GM12878 (cell line): ENCODE measurements at regions not wholly inside any gene's neighbourhood (a gene's known extent, or its start where the extent isn't known, plus 50 kb on each side); places are given as distances from the start of the nearest gene placed in this dataset.

Source experiments
- ATAC-seq: fragments of 200-7000 bp; cut with Tn5 transposase; 3 replicates; pipeline ENCODE4 v1.9.1; 2020; ENCODE audit warnings: mild to moderate bottlenecking, moderate library complexity
- BruUV-seq: library from RNA; stranded (reverse); fragments of 400-500 nt; replicated peaks from 2 replicates; lab custom pipeline; 2021; lab: Mats Ljungman, UMichigan
- CTCF ChIA-PET: fragments of 300-600 bp; sonication (Branson Sonifier 250); formaldehyde crosslinking; extraction: SDS; loops from one replicate; lab custom pipeline; 2021; ENCODE audit warnings: inconsistent platforms; lab: Yijun Ruan, JAX
- POLR2A ChIA-PET: fragments of 350-600 bp; formaldehyde crosslinking; extraction: SDS; loops from one replicate; lab custom pipeline; 2021; ENCODE audit warnings: inconsistent platforms; lab: Charles Lee
- RAD21 ChIA-PET: fragments of 300-600 bp; sonication (Branson Sonifier 250); formaldehyde crosslinking; loops from one replicate; lab custom pipeline; 2023; ENCODE audit warnings: antibody characterized with exemption; ENCODE audit not compliant: unreplicated experiment; lab: Charles Lee
- SMC1A ChIA-PET: fragments of 300-600 bp; sonication (Branson Sonifier 250); formaldehyde crosslinking; loops from one replicate; lab custom pipeline; 2023; ENCODE audit not compliant: unreplicated experiment, uncharacterized antibody; lab: Charles Lee
- DNase-seq: peaks from one replicate; pipeline ENCODE4 v3.0.0-alpha.2; 2011; ENCODE audit warnings: low read depth, low spot score
- FAIRE-seq: peaks from 3 replicates; lab custom pipeline; 2011; peaks lifted over from hg19 to GRCh38; lab: Jason Lieb, UNC
- H2AFZ ChIP-seq: 2 replicates; pipeline ENCODE4 v1.6.0; 2011; ENCODE audit warnings: low read depth, low read length, control low read depth; ENCODE audit not compliant: control insufficient read depth
- H3K27ac ChIP-seq: 2 replicates; pipeline ENCODE4 v1.5.1; 2011; ENCODE audit warnings: control low read depth; ENCODE audit not compliant: control insufficient read depth, insufficient read depth
- H3K27me3 ChIP-seq, 2 experiments: replicated peaks in 1 of 2; 2 replicates each; pipeline versions ENCODE4 v1.6.0 to v1.6.1; 2011; ENCODE audit warnings: low read length in 1 of 2; ENCODE audit not compliant: control insufficient read depth in 2 of 2, insufficient read depth in 2 of 2
- H3K36me3 ChIP-seq, 2 experiments: 2 replicates each; pipeline ENCODE4 v1.5.1; 2011; ENCODE audit warnings: low read length in 1 of 2; ENCODE audit not compliant: control insufficient read depth in 2 of 2, insufficient read depth in 2 of 2
- H3K4me1 ChIP-seq: 2 replicates; pipeline ENCODE4 v1.6.1; 2011; ENCODE audit warnings: mild to moderate bottlenecking, low read length, moderate library complexity, mixed read lengths; ENCODE audit not compliant: control insufficient read depth, insufficient read depth
- H3K4me2 ChIP-seq: 2 replicates; pipeline ENCODE4 v1.6.0; 2011; ENCODE audit warnings: control low read depth; ENCODE audit not compliant: control insufficient read depth, insufficient read depth
- H3K4me3 ChIP-seq: fragments of 200-600 bp; sonication (generic); 2 replicates; pipeline ENCODE4 v1.5.1; 2016
- H3K79me2 ChIP-seq: 2 replicates; pipeline ENCODE4 v1.6.0; 2011; ENCODE audit warnings: low read length; ENCODE audit not compliant: control insufficient read depth, insufficient read depth
- H3K9ac ChIP-seq: 2 replicates; pipeline ENCODE4 v1.8.0; 2011; ENCODE audit warnings: low read length, control low read depth, mixed read lengths; ENCODE audit not compliant: control insufficient read depth, insufficient read depth
- H3K9me3 ChIP-seq: replicated peaks from 3 replicates; pipeline ENCODE4 v1.5.1; 2011; ENCODE audit warnings: mild to moderate bottlenecking, low read length; ENCODE audit not compliant: control insufficient read depth, insufficient read depth
- H4K20me1 ChIP-seq: 2 replicates; pipeline ENCODE4 v1.6.0; 2011; ENCODE audit not compliant: control insufficient read depth, insufficient read depth
- CBX3 ChIP-seq: fragments of 200-600 bp; sonication (generic); IDR thresholded peaks from 2 replicates; pipeline ENCODE4 v1.6.1; 2016; ENCODE audit warnings: low read depth, borderline replicate concordance
- CBX5 ChIP-seq: sonication (generic); IDR thresholded peaks from 2 replicates; pipeline ENCODE4 v1.6.1; 2016; ENCODE audit warnings: low read depth, moderate library complexity, mild to moderate bottlenecking, inconsistent platforms
- CREB1 ChIP-seq: IDR thresholded peaks from 2 replicates; pipeline ENCODE4 v1.6.1; 2012; ENCODE audit warnings: low read depth, mild to moderate bottlenecking, inconsistent platforms
- GABPA ChIP-seq: IDR thresholded peaks from 2 replicates; pipeline ENCODE4 v1.6.1; 2014; ENCODE audit warnings: antibody characterized with exemption, low read depth, mild to moderate bottlenecking, inconsistent platforms
- KLF5 ChIP-seq: fragments of 450-650 bp; IDR thresholded peaks from 2 replicates; pipeline ENCODE4 v1.6.1; 2014; ENCODE audit warnings: mild to moderate bottlenecking; ENCODE audit not compliant: partially characterized antibody
- MEF2B ChIP-seq: fragments of 450-650 bp; IDR thresholded peaks from 2 replicates; pipeline ENCODE4 v1.6.1; 2018; ENCODE audit warnings: mild to moderate bottlenecking, moderate library complexity; ENCODE audit not compliant: partially characterized antibody, poor library complexity, severe bottlenecking
- POU2F2 ChIP-seq: IDR thresholded peaks from 3 replicates; pipeline ENCODE4 v1.6.1; 2011; ENCODE audit warnings: low read depth, mild to moderate bottlenecking, low read length, borderline replicate concordance
- SREBF1 ChIP-seq: IDR thresholded peaks from 2 replicates; pipeline ENCODE4 v1.6.1; 2012; ENCODE audit warnings: mild to moderate bottlenecking, low read length
- STAT1 ChIP-seq: fragments of 450-650 bp; conservative IDR thresholded peaks from 2 replicates; pipeline ENCODE4 v1.6.1; 2014; ENCODE audit warnings: antibody characterized with exemption, mild to moderate bottlenecking
- TAF1 ChIP-seq: IDR thresholded peaks from 2 replicates; pipeline ENCODE4 v1.6.1; 2011; ENCODE audit warnings: mild to moderate bottlenecking, low read depth, low read length, borderline replicate concordance
- USF2 ChIP-seq: IDR thresholded peaks from 2 replicates; pipeline ENCODE4 v1.6.1; 2011; ENCODE audit warnings: low read depth, low read length, improper control_type of control experiment, borderline replicate concordance
- ZBTB4 ChIP-seq: fragments of 450-650 bp; formaldehyde crosslinking; IDR thresholded peaks from 2 replicates; pipeline ENCODE4 v1.4.0; 2022; ENCODE audit warnings: mild to moderate bottlenecking, moderate library complexity
- ZSCAN29 ChIP-seq: fragments of 450-650 bp; IDR thresholded peaks from 2 replicates; pipeline ENCODE4 v1.6.1; 2017; ENCODE audit warnings: mild to moderate bottlenecking, moderate library complexity
- whole genome bisulfite sequencing: methylation state at CpG from one replicate; pipeline ENCODE4 v1.1.6; 2016; ENCODE audit warnings: low lambda C conversion rate; ENCODE audit not compliant: insufficient replicate concordance, insufficient coverage; ENCODE audit errors: missing lambda C conversion rate; 5-methylcytosine and 5-hydroxymethylcytosine counted together
- in situ Hi-C: fragments of 300-500 bp; cut with MboI; formaldehyde crosslinking; loops from 9 replicates; pipeline ENCODE4 v1.14.3; 2018; ENCODE audit warnings: mixed read lengths
- intact Hi-C: fragments of 100-400 bp; cut with micrococcal nuclease; formaldehyde crosslinking; loops from one replicate; pipeline ENCODE4 v1.14.2; 2022; ENCODE audit not compliant: unreplicated experiment

GRCh38 chr5:13186177-13186576, 758.3 kb downstream of the DNAH5 start:
- FAIRE-seq (no peak), ATAC-seq (no peak), DNase-seq (no peak)
- H3K27me3 ChIP-seq, result no peaks in the 10 kb centered on the region
- H3K4me1 ChIP-seq, result no peaks in the 10 kb centered on the region
- no peak overlapping the region for H2AFZ ChIP-seq
- H3K9ac ChIP-seq, result no peak overlapping the region
- no peak overlapping the region for H3K4me2 ChIP-seq
- ChIA-PET SMC1A (no interaction called here), CTCF (no interaction called here), POLR2A (no interaction called here), RAD21 (no interaction called here)
- no peaks in the 10 kb centered on the region for H3K79me2 ChIP-seq
- H3K36me3 ChIP-seq, result no peaks in the 10 kb centered on the region
- H3K4me3 ChIP-seq, result no peak overlapping the region
- in situ Hi-C loops, result no loop called here
- H4K20me1 ChIP-seq, result no peaks in the 10 kb centered on the region
- H3K27ac ChIP-seq, result no peak overlapping the region
- BruUV-seq, result no TSS peak
- no peaks in the 10 kb centered on the region for H3K9me3 ChIP-seq
- WGBS, result 0% methylated on average over 1 of the region's 1 CpG
- intact Hi-C loops, result no loop called here
- no peak for TF ChIP-seq CREB1
- no peak for TF ChIP-seq ZBTB4
- no peak for TF ChIP-seq STAT1
- no peak for TF ChIP-seq TAF1
- no peak for TF ChIP-seq ZSCAN29
- no peak for TF ChIP-seq KLF5
- TF ChIP-seq MEF2B, result no peak
- TF ChIP-seq CBX3, result no peak
- TF ChIP-seq USF2, result no peak
- TF ChIP-seq GABPA, result no peak
- no peak for TF ChIP-seq CBX5
- TF ChIP-seq SREBF1, result no peak
- TF ChIP-seq POU2F2, result no peak
- TF ChIP-seq, all 136 proteins: peak for 0
